GM23248 (cell line): ENCODE measurements at regions not wholly inside any gene's neighbourhood (a gene's known extent, or its start where the extent isn't known, plus 50 kb on each side); places are given as distances from the start of the nearest gene placed in this dataset.

Experiments used
- DNase-seq: peaks from one replicate; pipeline ENCODE4 v3.0.0-alpha.2; 2015
- H2AFZ ChIP-seq: fragments of 200-600 bp; sonication (generic); 2 replicates; pipeline ENCODE4 v1.6.1; 2016; ENCODE audit warnings: antibody characterized with exemption
- H3F3A ChIP-seq: fragments of 200-600 bp; sonication (generic); 2 replicates; pipeline ENCODE4 v1.6.1; 2016; ENCODE audit warnings: mild to moderate bottlenecking, antibody characterized with exemption, mixed run types; ENCODE audit not compliant: insufficient read depth
- H3K27ac ChIP-seq: fragments of 200-600 bp; sonication (generic); 2 replicates; pipeline ENCODE4 v1.5.1; 2016; ENCODE audit warnings: mild to moderate bottlenecking
- H3K27me3 ChIP-seq: fragments of 200-600 bp; sonication (generic); replicated peaks from 2 replicates; pipeline ENCODE4 v1.6.1; 2016; ENCODE audit warnings: mild to moderate bottlenecking; ENCODE audit not compliant: insufficient read depth
- H3K36me3 ChIP-seq: fragments of 200-600 bp; sonication (generic); 2 replicates; pipeline ENCODE4 v1.6.1; 2016; ENCODE audit warnings: low read depth, mild to moderate bottlenecking
- H3K4me1 ChIP-seq: fragments of 200-600 bp; sonication (generic); 2 replicates; pipeline ENCODE4 v1.6.1; 2016; ENCODE audit warnings: mild to moderate bottlenecking; ENCODE audit not compliant: insufficient read depth
- H3K4me2 ChIP-seq: fragments of 200-600 bp; sonication (generic); one replicate; pipeline ENCODE4 v1.6.1; 2016; ENCODE audit warnings: mild to moderate bottlenecking; ENCODE audit not compliant: unreplicated experiment
- H3K4me3 ChIP-seq: fragments of 200-600 bp; sonication (generic); 2 replicates; pipeline ENCODE4 v1.5.1; 2016; ENCODE audit warnings: mild to moderate bottlenecking
- H3K79me2 ChIP-seq: fragments of 200-600 bp; sonication (generic); 2 replicates; pipeline ENCODE4 v1.6.1; 2016; ENCODE audit warnings: mild to moderate bottlenecking; ENCODE audit not compliant: insufficient read depth
- H3K9ac ChIP-seq: fragments of 200-600 bp; sonication (generic); 2 replicates; pipeline ENCODE4 v1.6.1; 2016; ENCODE audit warnings: mild to moderate bottlenecking
- H3K9me2 ChIP-seq: fragments of 200-600 bp; sonication (generic); 2 replicates; pipeline ENCODE4 v1.6.1; 2016; ENCODE audit warnings: mixed run types, mild to moderate bottlenecking, moderate library complexity; ENCODE audit not compliant: insufficient read depth
- H3K9me3 ChIP-seq: fragments of 200-600 bp; sonication (generic); one replicate; pipeline ENCODE4 v1.6.1; 2017; ENCODE audit warnings: low read depth
- H4K20me1 ChIP-seq: fragments of 200-600 bp; sonication (generic); 2 replicates; pipeline ENCODE4 v1.6.0; 2016; ENCODE audit not compliant: insufficient read depth
- EZH2 ChIP-seq: fragments of 200-600 bp; sonication (generic); IDR thresholded peaks from 2 replicates; pipeline ENCODE4 v1.6.1; 2018; ENCODE audit warnings: antibody characterized with exemption, mild to moderate bottlenecking; ENCODE audit not compliant: insufficient read depth, poor library complexity, severe bottlenecking
- EZH2phosphoT487 ChIP-seq: fragments of 200-600 bp; sonication (generic); IDR thresholded peaks from 2 replicates; pipeline ENCODE4 v1.6.1; 2018; ENCODE audit warnings: antibody characterized with exemption, moderate library complexity, mild to moderate bottlenecking, low read depth; ENCODE audit not compliant: insufficient read depth
- WGBS, 2 experiments: methylation state at CpG; one replicate each; pipeline ENCODE4 v1.1.6; 2015 to 2017; ENCODE audit warnings: low lambda C conversion rate in 2 of 2, low coverage in 1 of 2; ENCODE audit errors: missing lambda C conversion rate in 2 of 2; 5-methylcytosine and 5-hydroxymethylcytosine counted together
- in situ Hi-C: fragments of 300-500 bp; cut with MboI; formaldehyde crosslinking; loops from 2 replicates; pipeline ENCODE4 v1.15.0; 2020

DNA sequence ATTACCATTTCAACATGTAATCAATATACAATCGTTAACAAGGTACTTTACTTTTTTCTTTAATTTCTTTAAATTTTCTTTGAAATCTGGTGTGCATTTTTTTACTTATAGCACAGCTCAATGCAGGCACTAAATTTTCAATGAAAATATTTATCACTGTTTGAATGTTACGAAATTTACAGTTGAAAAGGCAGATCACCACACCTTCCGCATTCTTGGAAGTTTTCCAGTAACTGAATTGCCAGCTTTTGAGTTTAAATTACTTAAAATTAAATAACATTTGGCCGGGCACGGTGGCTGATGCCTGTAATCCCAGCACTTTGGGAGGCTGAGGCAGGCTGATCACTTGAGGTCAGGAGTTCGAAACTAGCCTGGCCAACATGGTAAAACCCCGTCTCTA, 309.9 kb downstream of the BMP7 start:
- no peak overlapping the region for H3K4me2 ChIP-seq
- no peak overlapping the region for H3K27ac ChIP-seq
- whole genome bisulfite sequencing, 2 experiments = 74 to 79% methylated on average over 7 of the region's 7 CpGs
- H3K4me1 ChIP-seq = no peaks in the 10 kb centered on the region; the same call in 1 of the 2 replicates
- H3K9me2 ChIP-seq = no peaks in the 10 kb centered on the region
- peaks cover 48% of the 10 kb centered on the region for H3K27me3 ChIP-seq
- no peaks in the 10 kb centered on the region for H3K79me2 ChIP-seq
- no peaks in the 10 kb centered on the region for H4K20me1 ChIP-seq
- H3K36me3 ChIP-seq = no peaks in the 10 kb centered on the region
- H3K4me3 ChIP-seq = no peak overlapping the region
- no peak overlapping the region for H2AFZ ChIP-seq
- TF ChIP-seq EZH2 (no peak), EZH2phosphoT487 (no peak)
- DNase-seq = no peak
- in situ Hi-C loops = no loop called here
- H3K9ac ChIP-seq = no peak overlapping the region
- no peaks in the 10 kb centered on the region for H3K9me3 ChIP-seq
- no peaks in the 10 kb centered on the region for H3F3A ChIP-seq

DNA sequence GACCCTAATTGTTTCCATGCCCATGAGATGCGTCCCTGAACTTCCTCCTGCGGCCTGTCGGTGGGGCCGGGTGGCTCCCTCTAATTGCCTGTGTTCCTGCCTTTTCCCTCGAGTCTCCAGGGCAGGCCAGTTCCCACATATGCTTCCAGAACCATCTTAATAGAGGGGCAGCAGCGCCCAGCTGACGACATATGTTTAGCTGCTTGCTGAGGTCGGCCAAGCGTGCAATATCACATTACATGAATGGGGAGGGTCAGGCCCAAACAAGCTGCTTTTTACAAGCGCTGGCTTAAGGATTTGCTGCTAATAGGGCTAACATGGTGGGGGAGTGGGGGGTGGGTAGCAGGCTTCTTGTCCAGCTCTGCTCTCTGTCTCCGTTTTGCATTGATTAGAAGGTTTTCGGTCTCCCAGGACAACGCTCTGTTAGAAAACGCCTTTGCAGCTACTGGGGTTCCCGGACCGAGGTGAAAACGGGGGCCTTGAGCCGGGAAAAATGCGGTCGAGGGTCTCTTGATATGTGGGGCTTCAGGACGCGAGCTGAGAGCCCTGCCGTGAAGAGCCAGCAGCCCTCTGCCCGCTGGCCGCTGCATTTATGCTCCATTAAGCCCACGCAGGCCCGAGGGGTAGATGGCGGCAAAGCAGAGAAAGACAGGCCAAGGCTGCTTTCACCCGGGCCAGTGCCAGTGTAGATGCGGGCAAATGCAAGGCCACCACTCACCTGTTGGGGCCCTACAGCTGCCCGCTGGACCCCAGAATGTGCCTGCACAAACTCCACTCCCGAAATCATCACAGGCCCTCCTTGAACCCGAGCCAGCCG, 308.5 kb downstream of the BMP7 start:
- Histone ChIP-seq H3K9me2 (no peaks in the 10 kb centered on the region), H3K9me3 (no peaks in the 10 kb centered on the region), H3K9ac (no peak overlapping the region), H3K79me2 (no peaks in the 10 kb centered on the region), H2AFZ (no peak overlapping the region), H3F3A (no peaks in the 10 kb centered on the region), H3K4me1 (no peaks in the 10 kb centered on the region), H3K4me3 (no peak overlapping the region), H3K27me3 (peaks cover 40% of the 10 kb centered on the region), H4K20me1 (no peaks in the 10 kb centered on the region), H3K36me3 (no peaks in the 10 kb centered on the region), H3K27ac (no peak overlapping the region), H3K4me2 (no peak overlapping the region)
- WGBS, 2 experiments = 69 to 77% methylated on average over 33 to 34 of the region's 34 CpGs
- TF ChIP-seq EZH2 (no peak), EZH2phosphoT487 (no peak)
- in situ Hi-C loops = no loop called here
- no peak for DNase-seq

- 18% methylated on average over 2 of the region's 2 CpGs; no CpG with 5 or more reads in 1 of the 2 experiments for WGBS, 2 experiments
- no peaks in the 10 kb centered on the region for H3K9me3 ChIP-seq
- H3K9me2 ChIP-seq = no peaks in the 10 kb centered on the region
- no peaks in the 10 kb centered on the region for H3K4me1 ChIP-seq
- H3K27ac ChIP-seq = no peak overlapping the region
- H3K36me3 ChIP-seq = no peaks in the 10 kb centered on the region
- DNase-seq = no peak
- in situ Hi-C loops = no loop called here
- no peaks in the 10 kb centered on the region for H3K79me2 ChIP-seq
- H3K4me3 ChIP-seq = no peak overlapping the region
- no peak overlapping the region for H3K4me2 ChIP-seq
- no peak overlapping the region for H3K9ac ChIP-seq
- H3K27me3 ChIP-seq = peaks cover 14% of the 10 kb centered on the region
- H3F3A ChIP-seq = no peaks in the 10 kb centered on the region
- no peak overlapping the region for H2AFZ ChIP-seq
- H4K20me1 ChIP-seq = no peaks in the 10 kb centered on the region
- no peak for TF ChIP-seq EZH2
- no peak for TF ChIP-seq EZH2phosphoT487
Observed at GRCh38 chr20:56964901-56965300, 301.5 kb downstream of the BMP7 start.

DNA sequence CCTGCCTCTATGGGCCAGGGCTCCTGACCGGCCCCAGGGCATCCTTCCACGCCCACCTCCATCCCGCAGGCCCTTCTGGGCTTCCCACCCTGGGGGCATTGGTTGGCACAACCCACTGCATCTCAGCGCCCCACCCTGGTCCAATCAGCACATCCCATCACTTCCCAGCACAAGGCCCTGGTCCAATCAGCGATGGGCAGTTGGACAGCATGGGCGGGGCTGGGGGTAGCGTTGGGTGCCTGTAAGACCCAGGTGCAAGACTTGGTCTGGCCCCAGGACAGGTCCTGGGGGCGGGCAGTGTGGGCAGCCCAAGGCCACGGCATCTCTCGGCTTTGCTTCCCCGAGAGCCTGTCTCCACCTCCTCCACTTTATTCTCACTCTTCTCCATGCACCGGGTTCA, 298.5 kb downstream of the BMP7 start:
- WGBS, 2 experiments = 67 to 77% methylated on average over 12 of the region's 12 CpGs
- no peak overlapping the region for H2AFZ ChIP-seq
- H3F3A ChIP-seq = no peaks in the 10 kb centered on the region
- H3K27me3 ChIP-seq = no peaks in the 10 kb centered on the region
- no peak overlapping the region for H3K4me3 ChIP-seq
- H3K9me3 ChIP-seq = no peaks in the 10 kb centered on the region
- no peak for TF ChIP-seq EZH2phosphoT487
- no peak for TF ChIP-seq EZH2
- in situ Hi-C loops = no loop called here
- no peaks in the 10 kb centered on the region for H3K36me3 ChIP-seq
- no peak overlapping the region for H3K9ac ChIP-seq
- H3K4me2 ChIP-seq = no peak overlapping the region
- no peak overlapping the region for H3K27ac ChIP-seq
- no peak for DNase-seq
- H3K4me1 ChIP-seq = no peaks in the 10 kb centered on the region
- no peaks in the 10 kb centered on the region for H3K79me2 ChIP-seq
- H3K9me2 ChIP-seq = no peaks in the 10 kb centered on the region
- no peaks in the 10 kb centered on the region for H4K20me1 ChIP-seq
